Epithelial cell of proximal tubule (primary cell): ENCODE measurements at regions not wholly inside any gene's neighbourhood (a gene's known extent, or its start where the extent isn't known, plus 50 kb on each side); places are given as distances from the start of the nearest gene placed in this dataset.

ENCODE experiments used
- DNase-seq: peaks from one replicate; pipeline ENCODE4 v3.0.0-alpha.2; 2011; ENCODE audit warnings: low read depth
- H3K4me3 ChIP-seq: 2 replicates; pipeline ENCODE4 v1.5.1; 2011; ENCODE audit warnings: low read depth, mild to moderate bottlenecking, low read length
- CTCF ChIP-seq: conservative IDR thresholded peaks from 2 replicates; pipeline ENCODE4 v1.5.1; 2012; ENCODE audit warnings: low read depth, mild to moderate bottlenecking, low read length

GRCh38 chr2:18753722-18754121, 164.4 kb upstream of the NT5C1B start:
- H3K4me3 ChIP-seq, result no peak overlapping the region
- no peak for DNase-seq
- TF ChIP-seq CTCF, result no peak

- no peak for TF ChIP-seq CTCF
- DNase-seq, result no peak
- no peak overlapping the region for H3K4me3 ChIP-seq
These were observed 163.5 kb upstream of the NT5C1B start for GRCh38 chr2:18752667-18753422.

- no peak overlapping the region for H3K4me3 ChIP-seq
- no peak for DNase-seq
- TF ChIP-seq CTCF, result no peak
These were observed 162.7 kb upstream of the NT5C1B start for GRCh38 chr2:18752022-18752493.

- TF ChIP-seq CTCF, result no peak
- H3K4me3 ChIP-seq, result no peak overlapping the region
- DNase-seq, result no peak
These were observed 161.5 kb upstream of the NT5C1B start for GRCh38 chr2:18750672-18751554.

GRCh38 chr2:18749912-18750526, 160.7 kb upstream of the NT5C1B start:
- TF ChIP-seq CTCF, result peak; percentile 93
- no peak for DNase-seq
- no peak overlapping the region for H3K4me3 ChIP-seq

GRCh38 chr2:18745431-18746272, 156.3 kb upstream of the NT5C1B start:
- no peak for TF ChIP-seq CTCF
- H3K4me3 ChIP-seq, result no peak overlapping the region
- no peak for DNase-seq
